ENCODE measurements at regions not wholly inside any gene's neighbourhood (a gene's known extent, or its start where the extent isn't known, plus 50 kb on each side); places are given as distances from the start of the nearest gene placed in this dataset.

DNA sequence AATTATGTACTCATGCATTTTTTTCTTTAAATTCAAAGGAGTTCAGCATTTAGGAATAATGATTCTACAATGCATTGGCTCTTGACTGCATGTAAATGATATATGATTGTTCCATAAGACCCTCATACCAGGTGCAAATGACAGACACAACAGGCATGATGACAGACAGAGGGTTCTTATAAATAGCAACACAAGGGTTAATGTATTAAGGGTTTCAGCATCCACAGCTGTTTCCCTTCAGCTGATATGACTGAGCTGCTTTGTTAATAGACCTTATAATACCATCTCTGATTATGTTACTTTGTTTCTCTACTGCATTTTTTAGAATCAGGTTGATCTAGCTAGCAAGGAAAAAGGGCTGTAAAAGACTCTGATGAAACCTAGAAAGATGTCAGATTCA, 90.8 kb upstream of the TMTC2 start:
- TF ChIP-seq, protein P1, sequence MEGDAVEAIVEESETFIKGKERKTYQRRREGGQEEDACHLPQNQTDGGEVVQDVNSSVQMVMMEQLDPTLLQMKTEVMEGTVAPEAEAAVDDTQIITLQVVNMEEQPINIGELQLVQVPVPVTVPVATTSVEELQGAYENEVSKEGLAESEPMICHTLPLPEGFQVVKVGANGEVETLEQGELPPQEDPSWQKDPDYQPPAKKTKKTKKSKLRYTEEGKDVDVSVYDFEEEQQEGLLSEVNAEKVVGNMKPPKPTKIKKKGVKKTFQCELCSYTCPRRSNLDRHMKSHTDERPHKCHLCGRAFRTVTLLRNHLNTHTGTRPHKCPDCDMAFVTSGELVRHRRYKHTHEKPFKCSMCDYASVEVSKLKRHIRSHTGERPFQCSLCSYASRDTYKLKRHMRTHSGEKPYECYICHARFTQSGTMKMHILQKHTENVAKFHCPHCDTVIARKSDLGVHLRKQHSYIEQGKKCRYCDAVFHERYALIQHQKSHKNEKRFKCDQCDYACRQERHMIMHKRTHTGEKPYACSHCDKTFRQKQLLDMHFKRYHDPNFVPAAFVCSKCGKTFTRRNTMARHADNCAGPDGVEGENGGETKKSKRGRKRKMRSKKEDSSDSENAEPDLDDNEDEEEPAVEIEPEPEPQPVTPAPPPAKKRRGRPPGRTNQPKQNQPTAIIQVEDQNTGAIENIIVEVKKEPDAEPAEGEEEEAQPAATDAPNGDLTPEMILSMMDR (IDR thresholded peaks at IDR 0.05), result no peak
- TF ChIP-seq POLR2A (IDR thresholded peaks at IDR 0.05), result no peak

All from thyroid gland (tissue), 4 donors.